ENCODE measurements at regions not wholly inside any gene's neighbourhood (a gene's known extent, or its start where the extent isn't known, plus 50 kb on each side); places are given as distances from the start of the nearest gene placed in this dataset.

DNA sequence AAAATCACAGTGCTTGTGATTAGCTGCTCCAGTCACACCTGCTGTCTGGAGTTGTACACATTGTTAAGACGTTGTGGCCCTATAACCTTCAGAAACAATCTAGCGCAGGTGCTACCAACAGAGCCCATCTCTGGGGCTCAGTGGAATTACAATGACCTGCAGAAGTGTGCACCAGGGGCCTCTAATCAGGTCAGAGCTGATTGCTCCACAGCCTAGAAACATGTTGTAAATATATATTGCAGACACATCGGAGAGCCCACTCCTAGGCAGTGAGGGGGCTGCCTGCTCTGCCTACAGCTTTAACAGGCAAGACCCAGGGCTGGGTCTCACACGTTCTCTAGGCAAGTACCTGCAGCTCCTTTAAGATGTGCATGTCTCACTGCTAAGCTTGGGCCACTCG, 302.0 kb downstream of the SIPA1L2 start:
- Mint-ChIP-seq H3K36me3 (no peaks in the 10 kb centered on the region), H3K4me1 (ENCODE audit: unreplicated experiment) (peaks cover 27% of the 10 kb centered on the region), H3K9me3 (no peaks in the 10 kb centered on the region), H3K4me3 (no peak overlapping the region), H3K27me3 (no peaks in the 10 kb centered on the region), H3K27ac (no peak overlapping the region)
- TF ChIP-seq, protein P1, sequence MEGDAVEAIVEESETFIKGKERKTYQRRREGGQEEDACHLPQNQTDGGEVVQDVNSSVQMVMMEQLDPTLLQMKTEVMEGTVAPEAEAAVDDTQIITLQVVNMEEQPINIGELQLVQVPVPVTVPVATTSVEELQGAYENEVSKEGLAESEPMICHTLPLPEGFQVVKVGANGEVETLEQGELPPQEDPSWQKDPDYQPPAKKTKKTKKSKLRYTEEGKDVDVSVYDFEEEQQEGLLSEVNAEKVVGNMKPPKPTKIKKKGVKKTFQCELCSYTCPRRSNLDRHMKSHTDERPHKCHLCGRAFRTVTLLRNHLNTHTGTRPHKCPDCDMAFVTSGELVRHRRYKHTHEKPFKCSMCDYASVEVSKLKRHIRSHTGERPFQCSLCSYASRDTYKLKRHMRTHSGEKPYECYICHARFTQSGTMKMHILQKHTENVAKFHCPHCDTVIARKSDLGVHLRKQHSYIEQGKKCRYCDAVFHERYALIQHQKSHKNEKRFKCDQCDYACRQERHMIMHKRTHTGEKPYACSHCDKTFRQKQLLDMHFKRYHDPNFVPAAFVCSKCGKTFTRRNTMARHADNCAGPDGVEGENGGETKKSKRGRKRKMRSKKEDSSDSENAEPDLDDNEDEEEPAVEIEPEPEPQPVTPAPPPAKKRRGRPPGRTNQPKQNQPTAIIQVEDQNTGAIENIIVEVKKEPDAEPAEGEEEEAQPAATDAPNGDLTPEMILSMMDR (conservative IDR thresholded peaks at IDR 0.05) = no peak
- no peak for DNase-seq (ENCODE audit: extremely low spot score, unreplicated experiment)

DNA sequence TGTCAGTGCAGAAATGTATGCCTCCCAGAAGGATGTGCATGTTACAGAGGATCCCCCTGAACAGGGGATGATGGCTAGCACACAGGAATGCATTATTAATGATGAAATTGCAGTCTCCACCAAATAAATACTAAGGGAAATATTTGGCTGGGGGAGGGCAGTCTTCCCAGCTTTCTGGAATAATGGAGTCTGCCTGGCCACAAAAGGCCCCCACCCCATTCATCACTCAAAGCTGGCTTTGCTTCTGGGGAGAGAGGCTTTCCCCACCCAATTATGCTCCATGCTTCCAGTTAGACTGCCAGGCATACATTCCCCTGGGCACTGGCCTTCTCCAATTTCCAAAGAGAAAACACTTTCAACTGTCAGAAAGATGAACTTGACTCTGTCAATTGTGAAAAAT, 302.7 kb downstream of the SIPA1L2 start:
- peaks cover 31% of the 10 kb centered on the region for H3K4me1 Mint-ChIP-seq (ENCODE audit: unreplicated experiment)
- H3K27ac Mint-ChIP-seq = no peak overlapping the region

DNA sequence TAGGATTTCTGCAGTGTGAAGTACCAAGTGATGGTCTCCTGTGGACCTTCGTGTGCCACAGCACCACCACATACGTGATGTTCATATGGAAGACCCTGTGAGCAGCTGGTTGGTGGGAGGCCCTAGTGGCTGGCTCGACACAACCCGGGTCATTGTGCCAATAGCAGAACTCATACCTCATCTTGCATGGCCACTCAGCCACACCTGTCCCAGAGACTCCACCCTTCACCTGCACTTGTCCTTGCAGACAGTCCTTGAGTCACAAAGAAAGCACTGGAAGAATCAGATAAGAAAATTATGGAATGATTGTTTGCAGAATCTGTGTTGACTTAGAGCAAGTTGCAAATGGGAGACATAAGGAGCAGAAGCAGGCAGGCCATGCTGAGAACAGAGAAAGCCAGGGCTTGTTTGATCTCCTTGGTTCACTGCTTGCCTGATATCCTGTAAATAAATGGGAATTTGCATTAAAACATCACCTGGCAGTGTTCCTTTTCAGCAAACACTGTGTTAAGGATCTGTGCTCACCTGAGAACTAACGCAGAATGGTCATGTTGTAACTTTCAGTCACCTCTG, 307.7 kb downstream of the SIPA1L2 start:
- DNase-seq (ENCODE audit: extremely low spot score, unreplicated experiment) = no peak
- H3K36me3 Mint-ChIP-seq = no peaks in the 10 kb centered on the region
- peaks cover 31% of the 10 kb centered on the region for H3K4me1 Mint-ChIP-seq (ENCODE audit: unreplicated experiment)
- TF ChIP-seq, protein P1 (conservative IDR thresholded peaks at IDR 0.05) = no peak
- H3K9me3 Mint-ChIP-seq = no peaks in the 10 kb centered on the region
- H3K27me3 Mint-ChIP-seq = no peaks in the 10 kb centered on the region
- H3K4me3 Mint-ChIP-seq = no peak overlapping the region
- no peak overlapping the region for H3K27ac Mint-ChIP-seq

More for the DNA sequence above, 302.7 kb downstream of the SIPA1L2 start:
- TF ChIP-seq, protein P1 (conservative IDR thresholded peaks at IDR 0.05) = no peak
- H3K9me3 Mint-ChIP-seq = no peaks in the 10 kb centered on the region
- no peak overlapping the region for H3K4me3 Mint-ChIP-seq
- H3K27me3 Mint-ChIP-seq = no peaks in the 10 kb centered on the region
- no peak for DNase-seq (ENCODE audit: extremely low spot score, unreplicated experiment)
- no peaks in the 10 kb centered on the region for H3K36me3 Mint-ChIP-seq

DNA sequence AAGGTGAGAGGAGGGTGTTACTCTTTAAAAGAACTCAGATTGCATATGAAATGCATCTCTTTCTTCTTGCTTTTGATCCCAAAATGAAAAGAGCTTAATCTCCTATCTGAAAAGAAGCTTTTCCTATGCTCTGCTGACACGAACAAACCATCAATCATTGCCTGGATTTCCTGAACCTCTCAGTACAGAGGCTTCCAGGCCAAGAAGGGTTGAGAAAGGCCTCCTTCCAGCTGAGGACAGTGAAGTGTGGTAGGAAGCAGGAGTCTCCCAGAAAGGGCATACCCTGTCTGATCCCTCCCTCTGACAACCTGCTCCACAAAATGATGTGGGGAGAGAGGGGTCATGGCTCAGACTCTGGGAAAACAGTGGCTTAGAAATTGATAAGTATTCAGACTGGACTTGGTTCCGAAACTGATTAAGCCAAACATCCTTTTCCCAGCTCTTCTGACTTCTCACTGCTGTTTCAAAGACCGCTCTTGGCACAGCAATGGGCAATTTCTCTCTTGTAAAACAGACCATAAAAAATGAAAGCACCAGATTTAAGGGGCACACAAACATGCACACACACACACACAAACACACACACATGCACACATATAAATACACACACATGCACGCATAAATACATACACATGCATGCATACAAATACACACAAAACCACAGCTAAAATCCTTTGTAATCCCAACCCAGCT, 310.3 kb downstream of the SIPA1L2 start:
- no peaks in the 10 kb centered on the region for H3K9me3 Mint-ChIP-seq
- no peaks in the 10 kb centered on the region for H3K27me3 Mint-ChIP-seq
- peak overlapping the region; percentile 54 for H3K27ac Mint-ChIP-seq
- TF ChIP-seq, protein P1 (conservative IDR thresholded peaks at IDR 0.05) = no peak
- H3K4me3 Mint-ChIP-seq = no peak overlapping the region
- peaks cover 27% of the 10 kb centered on the region for H3K4me1 Mint-ChIP-seq (ENCODE audit: unreplicated experiment)
- no peaks in the 10 kb centered on the region for H3K36me3 Mint-ChIP-seq
- no peak for DNase-seq (ENCODE audit: extremely low spot score, unreplicated experiment)

DNA sequence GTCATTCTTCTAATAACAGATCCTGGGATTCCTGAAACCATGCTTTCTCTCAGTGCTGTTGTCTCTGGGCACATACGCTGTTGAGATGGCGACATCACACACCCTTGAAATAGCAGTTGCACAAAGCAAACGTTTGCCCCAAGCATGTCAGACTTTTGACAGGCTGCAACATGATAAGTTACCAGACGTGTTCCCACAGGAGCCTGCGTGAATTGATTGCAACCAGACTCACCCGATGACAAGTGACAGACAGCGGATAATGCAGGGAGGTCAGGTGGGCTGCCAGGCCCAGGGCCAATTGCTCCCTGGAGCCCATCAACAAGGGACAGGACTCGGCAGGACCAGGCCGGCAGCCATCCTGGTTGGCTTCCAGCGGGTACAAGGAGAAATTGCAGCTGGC, 310.9 kb downstream of the SIPA1L2 start:
- Mint-ChIP-seq H3K27ac (peak overlapping the region; percentile 54), H3K27me3 (no peaks in the 10 kb centered on the region), H3K4me3 (no peak overlapping the region), H3K36me3 (no peaks in the 10 kb centered on the region), H3K4me1 (ENCODE audit: unreplicated experiment) (peaks cover 24% of the 10 kb centered on the region), H3K9me3 (no peaks in the 10 kb centered on the region)
- DNase-seq (ENCODE audit: extremely low spot score, unreplicated experiment) = no peak
- TF ChIP-seq, protein P1 (conservative IDR thresholded peaks at IDR 0.05) = no peak
